ENCODE measurements at regions not wholly inside any gene's neighbourhood (a gene's known extent, or its start where the extent isn't known, plus 50 kb on each side); places are given as distances from the start of the nearest gene placed in this dataset.

DNA sequence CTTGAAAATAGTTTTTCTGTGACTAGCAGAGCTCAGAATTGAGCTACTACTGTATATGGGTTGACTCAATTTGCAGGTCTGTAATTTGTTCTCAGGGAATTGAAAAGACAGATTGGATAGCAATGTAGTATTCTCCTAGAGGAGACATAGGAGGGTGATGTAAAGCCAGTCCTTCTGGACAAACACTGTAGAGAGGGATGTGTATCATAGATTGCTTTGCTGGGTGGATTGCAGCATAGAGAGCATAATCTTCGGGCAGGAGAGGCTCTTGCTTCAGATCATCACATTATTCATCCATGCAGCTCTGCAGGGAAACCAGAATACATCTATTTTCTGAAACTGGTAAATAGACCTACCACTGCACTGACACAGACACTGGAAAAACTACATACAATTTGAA, 1110.5 kb downstream of the RAPGEF2 start:
- TF ChIP-seq, protein P1, sequence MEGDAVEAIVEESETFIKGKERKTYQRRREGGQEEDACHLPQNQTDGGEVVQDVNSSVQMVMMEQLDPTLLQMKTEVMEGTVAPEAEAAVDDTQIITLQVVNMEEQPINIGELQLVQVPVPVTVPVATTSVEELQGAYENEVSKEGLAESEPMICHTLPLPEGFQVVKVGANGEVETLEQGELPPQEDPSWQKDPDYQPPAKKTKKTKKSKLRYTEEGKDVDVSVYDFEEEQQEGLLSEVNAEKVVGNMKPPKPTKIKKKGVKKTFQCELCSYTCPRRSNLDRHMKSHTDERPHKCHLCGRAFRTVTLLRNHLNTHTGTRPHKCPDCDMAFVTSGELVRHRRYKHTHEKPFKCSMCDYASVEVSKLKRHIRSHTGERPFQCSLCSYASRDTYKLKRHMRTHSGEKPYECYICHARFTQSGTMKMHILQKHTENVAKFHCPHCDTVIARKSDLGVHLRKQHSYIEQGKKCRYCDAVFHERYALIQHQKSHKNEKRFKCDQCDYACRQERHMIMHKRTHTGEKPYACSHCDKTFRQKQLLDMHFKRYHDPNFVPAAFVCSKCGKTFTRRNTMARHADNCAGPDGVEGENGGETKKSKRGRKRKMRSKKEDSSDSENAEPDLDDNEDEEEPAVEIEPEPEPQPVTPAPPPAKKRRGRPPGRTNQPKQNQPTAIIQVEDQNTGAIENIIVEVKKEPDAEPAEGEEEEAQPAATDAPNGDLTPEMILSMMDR (IDR thresholded peaks at IDR 0.05) = no peak
- no peak for TF ChIP-seq EP300 (IDR thresholded peaks at IDR 0.05)
- no peak for TF ChIP-seq POLR2A (IDR thresholded peaks at IDR 0.05)
- TF ChIP-seq POLR2AphosphoS5 (IDR thresholded peaks at IDR 0.05) = no peak

All from sigmoid colon (tissue), 4 donors.